ENCODE measurements at regions not wholly inside any gene's neighbourhood (a gene's known extent, or its start where the extent isn't known, plus 50 kb on each side); places are given as distances from the start of the nearest gene placed in this dataset.
A peak's percentile ranks its signal among the peaks of the same experiment; 100 is the strongest.
"Not testable (repeated sequence)": the region's sequence is repeated elsewhere in the genome, so short reads cannot be mapped to it uniquely, and the experiment has no call there.

DNA sequence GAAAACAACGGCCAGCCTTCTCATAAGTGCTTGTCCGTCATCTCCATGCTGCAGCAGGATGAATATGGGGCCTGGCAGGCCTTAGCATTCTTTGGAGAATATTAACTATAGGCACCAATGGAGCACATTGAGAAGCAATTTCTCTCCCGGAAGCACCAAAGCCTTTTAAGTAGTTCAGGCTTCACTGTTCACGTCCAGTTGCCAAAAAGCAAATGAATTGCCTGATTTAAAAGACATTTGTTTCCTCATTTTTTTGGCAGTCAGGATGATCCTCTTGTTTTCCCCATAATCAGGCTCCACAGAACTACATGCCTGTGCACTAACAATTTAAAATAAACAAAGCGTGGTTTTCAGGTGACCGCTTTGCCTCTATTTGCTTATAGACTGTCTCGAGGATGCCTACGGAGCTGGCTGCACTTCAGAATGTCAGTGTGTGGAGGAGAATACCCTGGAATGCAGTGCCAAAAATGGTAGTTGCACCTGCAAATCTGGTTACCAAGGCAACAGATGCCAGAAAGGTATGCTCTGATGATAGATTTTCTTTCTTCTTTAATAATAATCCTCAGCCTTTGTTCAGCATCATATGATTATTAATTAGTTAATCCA, 725.2 kb upstream of the GOLIM4 start:
- H3K27me3 ChIP-seq (ENCODE audit: insufficient read depth, low read length) = no peaks in the 10 kb centered on the region
- no peaks in the 10 kb centered on the region for H3K4me1 ChIP-seq (ENCODE audit: insufficient read depth, low read length)
- H3K9me3 ChIP-seq (ENCODE audit: low read depth, low read length) = no peaks in the 10 kb centered on the region
- no peak overlapping the region for H3K4me3 ChIP-seq (ENCODE audit: low read length)

- no peak overlapping the region for H3K4me3 ChIP-seq (ENCODE audit: low read length)
- no peaks in the 10 kb centered on the region for H3K27me3 ChIP-seq (ENCODE audit: insufficient read depth, low read length)
- no peaks in the 10 kb centered on the region for H3K9me3 ChIP-seq (ENCODE audit: low read depth, low read length)
- H3K4me1 ChIP-seq (ENCODE audit: insufficient read depth, low read length) = no peaks in the 10 kb centered on the region
Observed at GRCh38 chr3:168817177-168817576, 721.5 kb upstream of the GOLIM4 start.

DNA sequence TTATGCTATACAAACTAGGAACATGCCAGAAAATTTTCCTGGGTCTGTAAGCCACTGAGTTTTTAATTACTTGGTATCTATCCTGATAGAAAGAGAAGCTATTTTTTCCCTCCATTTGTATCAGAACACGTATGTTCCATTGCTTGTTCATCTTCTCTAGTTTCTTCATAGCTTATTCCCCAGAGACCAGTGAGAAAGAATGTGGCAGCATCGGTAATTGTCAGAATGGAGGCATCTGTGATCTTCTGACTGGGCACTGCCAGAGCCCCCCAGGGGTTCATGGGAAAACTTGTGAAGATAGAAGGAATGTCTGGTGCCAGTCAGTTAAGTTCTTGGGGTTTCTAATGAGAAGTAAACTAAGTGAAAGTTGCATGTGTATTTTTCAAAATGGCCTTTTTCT, 720.2 kb upstream of the GOLIM4 start:
- no peaks in the 10 kb centered on the region for H3K27me3 ChIP-seq (ENCODE audit: insufficient read depth, low read length)
- H3K4me1 ChIP-seq (ENCODE audit: insufficient read depth, low read length) = no peaks in the 10 kb centered on the region
- H3K9me3 ChIP-seq (ENCODE audit: low read depth, low read length) = no peaks in the 10 kb centered on the region
- no peak overlapping the region for H3K4me3 ChIP-seq (ENCODE audit: low read length)

GRCh38 chr3:168813225-168813802, 717.6 kb upstream of the GOLIM4 start:
- H3K27me3 ChIP-seq (ENCODE audit: insufficient read depth, low read length) = no peaks in the 10 kb centered on the region
- H3K4me3 ChIP-seq (ENCODE audit: low read length) = no peak overlapping the region
- no peaks in the 10 kb centered on the region for H3K9me3 ChIP-seq (ENCODE audit: low read depth, low read length)
- no peaks in the 10 kb centered on the region for H3K4me1 ChIP-seq (ENCODE audit: insufficient read depth, low read length)

- no peaks in the 10 kb centered on the region for H3K27me3 ChIP-seq (ENCODE audit: insufficient read depth, low read length)
- H3K4me1 ChIP-seq (ENCODE audit: insufficient read depth, low read length) = no peaks in the 10 kb centered on the region
- H3K9me3 ChIP-seq (ENCODE audit: low read depth, low read length) = no peaks in the 10 kb centered on the region
- no peak overlapping the region for H3K4me3 ChIP-seq (ENCODE audit: low read length)
Observed at GRCh38 chr3:168812234-168812633, 716.5 kb upstream of the GOLIM4 start.

DNA sequence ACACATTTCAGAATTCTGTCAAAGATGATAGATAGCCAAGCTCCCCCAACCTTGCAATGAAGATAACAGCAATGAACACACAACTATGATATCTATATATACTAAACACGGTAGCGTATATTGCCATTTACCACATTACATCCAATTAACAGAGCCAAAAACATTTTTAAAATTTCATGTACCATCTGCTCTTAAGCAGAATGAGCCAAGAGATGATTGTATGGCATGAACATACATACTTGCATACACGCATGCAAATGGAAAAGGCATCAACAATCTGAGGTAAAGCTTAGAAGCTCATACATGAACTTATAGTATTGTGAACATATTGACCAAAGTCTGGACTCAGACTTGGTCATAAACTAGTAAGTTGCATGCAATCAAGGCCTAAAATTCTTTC, 712.9 kb upstream of the GOLIM4 start:
- H3K4me1 ChIP-seq (ENCODE audit: insufficient read depth, low read length) = no peaks in the 10 kb centered on the region
- H3K27me3 ChIP-seq (ENCODE audit: insufficient read depth, low read length) = no peaks in the 10 kb centered on the region
- H3K4me3 ChIP-seq (ENCODE audit: low read length) = no peak overlapping the region
- no peaks in the 10 kb centered on the region for H3K9me3 ChIP-seq (ENCODE audit: low read depth, low read length)

DNA sequence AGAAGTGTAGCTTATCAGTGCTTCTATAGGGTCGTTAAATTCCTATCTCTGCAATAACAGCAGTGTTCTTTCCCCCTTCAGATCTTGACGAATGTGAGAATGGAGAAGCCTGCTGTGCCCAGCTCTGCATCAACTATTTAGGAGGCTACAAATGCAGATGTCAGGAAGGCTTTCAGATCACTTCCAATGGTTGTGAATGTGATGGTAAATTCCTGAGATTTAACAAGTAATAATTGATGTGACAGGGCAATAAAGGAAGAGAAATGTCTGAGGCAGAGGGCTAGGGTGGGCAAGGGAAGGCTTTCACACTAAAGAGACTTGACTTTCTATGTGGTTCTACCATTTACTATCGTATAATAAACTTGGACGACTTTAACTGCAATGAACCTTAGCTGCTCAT, 711.7 kb upstream of the GOLIM4 start:
- no peaks in the 10 kb centered on the region for H3K9me3 ChIP-seq (ENCODE audit: low read depth, low read length)
- no peaks in the 10 kb centered on the region for H3K4me1 ChIP-seq (ENCODE audit: insufficient read depth, low read length)
- H3K27me3 ChIP-seq (ENCODE audit: insufficient read depth, low read length) = no peaks in the 10 kb centered on the region
- no peak overlapping the region for H3K4me3 ChIP-seq (ENCODE audit: low read length)

- Histone ChIP-seq H3K4me1 (ENCODE audit: insufficient read depth, low read length) (no peaks in the 10 kb centered on the region), H3K9me3 (ENCODE audit: low read depth, low read length) (no peaks in the 10 kb centered on the region), H3K4me3 (ENCODE audit: low read length) (no peak overlapping the region), H3K27me3 (ENCODE audit: insufficient read depth, low read length) (no peaks in the 10 kb centered on the region)
Observed at GRCh38 chr3:168806871-168807270, 711.1 kb upstream of the GOLIM4 start.

- no peaks in the 10 kb centered on the region for H3K4me1 ChIP-seq (ENCODE audit: insufficient read depth, low read length)
- H3K9me3 ChIP-seq (ENCODE audit: low read depth, low read length) = no peaks in the 10 kb centered on the region
- H3K27me3 ChIP-seq (ENCODE audit: insufficient read depth, low read length) = no peaks in the 10 kb centered on the region
- H3K4me3 ChIP-seq (ENCODE audit: low read length) = no peak overlapping the region
Observed at GRCh38 chr3:168803536-168803935, 707.8 kb upstream of the GOLIM4 start.

GRCh38 chr3:168802766-168803165, 707.0 kb upstream of the GOLIM4 start:
- Histone ChIP-seq H3K4me1 (ENCODE audit: insufficient read depth, low read length) (no peaks in the 10 kb centered on the region), H3K27me3 (ENCODE audit: insufficient read depth, low read length) (no peaks in the 10 kb centered on the region), H3K4me3 (ENCODE audit: low read length) (no peak overlapping the region), H3K9me3 (ENCODE audit: low read depth, low read length) (no peaks in the 10 kb centered on the region)

DNA sequence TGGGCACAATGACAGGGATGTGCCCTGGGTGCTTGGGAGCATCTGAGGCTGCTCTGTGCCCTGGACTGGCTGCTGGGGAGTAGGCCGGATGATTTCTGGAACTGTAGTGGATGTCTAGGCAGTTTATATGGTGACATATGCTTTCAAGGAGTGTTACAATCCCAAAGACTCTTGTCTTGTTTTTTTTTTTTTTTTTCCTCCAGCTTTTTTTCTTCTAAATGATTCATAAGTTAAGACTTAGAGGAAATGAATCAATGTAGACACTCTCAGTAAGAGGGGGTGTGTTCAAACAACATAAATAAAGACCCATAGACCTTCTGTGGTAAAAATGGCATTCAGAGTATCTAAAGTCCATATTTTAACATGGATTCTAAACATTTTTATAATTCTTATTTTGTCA, 706.1 kb upstream of the GOLIM4 start:
- no peaks in the 10 kb centered on the region for H3K27me3 ChIP-seq (ENCODE audit: insufficient read depth, low read length)
- no peak overlapping the region for H3K4me3 ChIP-seq (ENCODE audit: low read length)

GRCh38 chr3:168796339-168796738, 700.6 kb upstream of the GOLIM4 start:
- Histone ChIP-seq H3K4me3 (ENCODE audit: low read length) (no peak overlapping the region), H3K9me3 (ENCODE audit: low read depth, low read length) (no peaks in the 10 kb centered on the region), H3K4me1 (ENCODE audit: insufficient read depth, low read length) (no peaks in the 10 kb centered on the region), H3K27me3 (ENCODE audit: insufficient read depth, low read length) (no peaks in the 10 kb centered on the region)

More for the DNA sequence above, 706.1 kb upstream of the GOLIM4 start:
- no peaks in the 10 kb centered on the region for H3K4me1 ChIP-seq (ENCODE audit: insufficient read depth, low read length)
- H3K9me3 ChIP-seq (ENCODE audit: low read depth, low read length) = no peaks in the 10 kb centered on the region

DNA sequence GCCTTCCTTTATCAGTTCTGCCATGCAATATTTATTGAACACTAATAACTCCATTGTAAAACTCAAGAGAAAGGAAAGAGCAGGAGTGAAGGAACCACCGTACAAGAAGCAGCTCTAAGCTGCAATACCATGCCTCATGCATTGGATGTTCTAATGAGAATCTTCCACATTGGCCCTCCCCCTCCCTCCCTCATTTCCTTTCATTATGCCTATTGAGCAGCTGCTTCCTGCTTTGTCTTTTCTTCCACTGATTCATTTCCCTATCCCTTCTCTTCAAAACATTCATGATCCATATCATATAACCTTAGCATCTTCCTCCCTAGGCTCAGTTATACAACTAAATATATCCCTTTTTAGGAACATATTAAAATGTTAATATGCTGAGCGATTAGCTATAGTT, 698.7 kb upstream of the GOLIM4 start:
- no peaks in the 10 kb centered on the region for H3K9me3 ChIP-seq (ENCODE audit: low read depth, low read length)
- no peaks in the 10 kb centered on the region for H3K4me1 ChIP-seq (ENCODE audit: insufficient read depth, low read length)
- H3K4me3 ChIP-seq (ENCODE audit: low read length) = no peak overlapping the region
- H3K27me3 ChIP-seq (ENCODE audit: insufficient read depth, low read length) = no peaks in the 10 kb centered on the region

- peaks cover 6% of the 10 kb centered on the region for H3K9me3 ChIP-seq (ENCODE audit: low read depth, low read length)
- H3K4me3 ChIP-seq (ENCODE audit: low read length) = no peak overlapping the region
- no peaks in the 10 kb centered on the region for H3K4me1 ChIP-seq (ENCODE audit: insufficient read depth, low read length)
- no peaks in the 10 kb centered on the region for H3K27me3 ChIP-seq (ENCODE audit: insufficient read depth, low read length)
Observed at GRCh38 chr3:168782193-168782592, 686.5 kb upstream of the GOLIM4 start.

GRCh38 chr3:168779970-168780645, 684.4 kb upstream of the GOLIM4 start:
- not testable (repeated sequence) for H3K9me3 ChIP-seq (ENCODE audit: low read depth, low read length); H3K4me1 ChIP-seq (ENCODE audit: insufficient read depth, low read length); H3K27me3 ChIP-seq (ENCODE audit: insufficient read depth, low read length); H3K4me3 ChIP-seq (ENCODE audit: low read length)

GRCh38 chr3:168753724-168754123, 658.0 kb upstream of the GOLIM4 start:
- Histone ChIP-seq H3K4me1 (ENCODE audit: insufficient read depth, low read length) (no peaks in the 10 kb centered on the region), H3K27me3 (ENCODE audit: insufficient read depth, low read length) (no peaks in the 10 kb centered on the region), H3K4me3 (ENCODE audit: low read length) (peak overlapping the region; percentile 1), H3K9me3 (ENCODE audit: low read depth, low read length) (no peaks in the 10 kb centered on the region)
